Activated CD8-positive, alpha-beta memory T cell treated with anti-CD3 and anti-CD28 coated beads for 24 hours (primary cell): ENCODE measurements at regions not wholly inside any gene's neighbourhood (a gene's known extent, or its start where the extent isn't known, plus 50 kb on each side); places are given as distances from the start of the nearest gene placed in this dataset.

Experiments used
- DNase-seq: peaks from one replicate; pipeline ENCODE4 v3.0.0-alpha.2; 2020

GRCh38 chr3:99498550-99499234 is 139.7 kb upstream of the COL8A1 start:
- no peak for DNase-seq

- DNase-seq: no peak
Measured at GRCh38 chr3:99487894-99488293, 150.5 kb upstream of the COL8A1 start.

GRCh38 chr3:99485286-99485685 is 153.1 kb upstream of the COL8A1 start:
- no peak for DNase-seq

GRCh38 chr3:99484871-99485270 is 153.5 kb upstream of the COL8A1 start:
- DNase-seq: no peak

GRCh38 chr3:99483841-99484240 is 154.6 kb upstream of the COL8A1 start:
- DNase-seq: no peak

GRCh38 chr3:99482191-99482590 is 156.2 kb upstream of the COL8A1 start:
- no peak for DNase-seq

GRCh38 chr3:99481561-99481960 is 156.8 kb upstream of the COL8A1 start:
- no peak for DNase-seq

- DNase-seq: no peak
Measured at GRCh38 chr3:99479768-99480167, 158.6 kb upstream of the COL8A1 start.

- DNase-seq: no peak
Measured at GRCh38 chr3:99477650-99478049, 160.7 kb upstream of the COL8A1 start.

- no peak for DNase-seq
Measured at GRCh38 chr3:99475229-99475628, 163.2 kb upstream of the COL8A1 start.

- DNase-seq: no peak
Measured at GRCh38 chr3:99474776-99475175, 163.6 kb upstream of the COL8A1 start.

GRCh38 chr3:99473321-99473751 is 165.1 kb upstream of the COL8A1 start:
- DNase-seq: no peak

- no peak for DNase-seq
Measured at GRCh38 chr3:99472385-99472784, 166.0 kb upstream of the COL8A1 start.

- DNase-seq: no peak
Measured at GRCh38 chr3:99471353-99472323, 166.8 kb upstream of the COL8A1 start.

- DNase-seq: no peak
Measured at GRCh38 chr3:99470841-99471240, 167.6 kb upstream of the COL8A1 start.

GRCh38 chr3:99468918-99469317 is 169.5 kb upstream of the COL8A1 start:
- DNase-seq: no peak

- DNase-seq: no peak
Measured at GRCh38 chr3:99467420-99467819, 171.0 kb upstream of the COL8A1 start.

- DNase-seq: no peak
Measured at GRCh38 chr3:99466331-99466730, 172.1 kb upstream of the COL8A1 start.

- no peak for DNase-seq
Measured at GRCh38 chr3:99458013-99458412, 180.4 kb upstream of the COL8A1 start.

- DNase-seq: no peak
Measured at GRCh38 chr3:99442599-99442998, 195.8 kb upstream of the COL8A1 start.

- no peak for DNase-seq
Measured at GRCh38 chr3:99439892-99440291, 198.5 kb upstream of the COL8A1 start.

GRCh38 chr3:99434190-99434589 is 204.2 kb upstream of the COL8A1 start:
- no peak for DNase-seq

GRCh38 chr3:99430348-99431134 is 207.9 kb upstream of the COL8A1 start:
- no peak for DNase-seq
